CD4-positive, alpha-beta T cell treated with Interleukin-15 for 4 hours (primary cell): ENCODE measurements at regions not wholly inside any gene's neighbourhood (a gene's known extent, or its start where the extent isn't known, plus 50 kb on each side); places are given as distances from the start of the nearest gene placed in this dataset.

Source experiments
- DNase-seq: peaks from one replicate; pipeline ENCODE4 v3.0.0-alpha.2; 2020; ENCODE audit warnings: low spot score

DNA sequence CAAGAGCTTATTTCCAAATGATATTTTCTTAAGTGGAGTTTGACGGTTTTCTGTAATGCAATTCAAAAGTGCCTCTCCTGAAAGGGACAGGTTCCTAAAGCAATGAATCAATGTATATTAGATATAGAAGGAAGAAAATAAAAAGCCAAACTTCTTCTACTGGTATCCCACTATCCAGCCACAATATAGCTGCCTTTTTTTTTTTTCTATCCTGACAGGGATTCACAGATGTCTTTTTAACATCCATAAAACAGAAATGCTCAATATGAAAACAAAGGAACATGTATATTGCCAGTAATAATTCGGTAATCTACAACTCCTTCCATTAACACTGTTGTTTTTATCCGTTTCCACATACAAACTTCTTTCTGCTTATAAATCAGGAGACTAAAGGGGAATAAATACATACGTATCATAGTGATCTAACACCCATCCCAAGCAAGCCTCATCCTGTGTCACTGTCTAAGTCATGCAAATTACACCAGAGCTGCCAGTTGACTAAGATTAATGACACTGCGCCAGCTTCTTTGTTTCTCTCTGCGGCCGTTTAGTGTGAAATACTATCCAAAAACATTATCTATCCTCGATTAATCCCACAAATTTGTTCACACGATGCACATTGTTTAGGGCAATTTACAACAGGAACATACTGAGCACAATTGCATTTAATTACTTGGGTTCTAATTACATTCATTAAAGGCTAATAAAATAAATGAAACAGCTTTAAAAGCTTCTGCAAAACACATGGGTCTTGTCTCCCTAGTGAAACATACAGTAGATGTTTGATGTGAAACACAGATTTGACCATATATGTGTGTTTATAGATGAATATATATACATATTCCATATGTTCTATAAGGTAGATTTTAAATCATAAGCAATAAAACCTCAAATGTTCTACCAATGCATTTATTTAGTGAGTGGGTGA, 51.9 kb upstream of the CDIN1 start:
- no peak for DNase-seq

DNA sequence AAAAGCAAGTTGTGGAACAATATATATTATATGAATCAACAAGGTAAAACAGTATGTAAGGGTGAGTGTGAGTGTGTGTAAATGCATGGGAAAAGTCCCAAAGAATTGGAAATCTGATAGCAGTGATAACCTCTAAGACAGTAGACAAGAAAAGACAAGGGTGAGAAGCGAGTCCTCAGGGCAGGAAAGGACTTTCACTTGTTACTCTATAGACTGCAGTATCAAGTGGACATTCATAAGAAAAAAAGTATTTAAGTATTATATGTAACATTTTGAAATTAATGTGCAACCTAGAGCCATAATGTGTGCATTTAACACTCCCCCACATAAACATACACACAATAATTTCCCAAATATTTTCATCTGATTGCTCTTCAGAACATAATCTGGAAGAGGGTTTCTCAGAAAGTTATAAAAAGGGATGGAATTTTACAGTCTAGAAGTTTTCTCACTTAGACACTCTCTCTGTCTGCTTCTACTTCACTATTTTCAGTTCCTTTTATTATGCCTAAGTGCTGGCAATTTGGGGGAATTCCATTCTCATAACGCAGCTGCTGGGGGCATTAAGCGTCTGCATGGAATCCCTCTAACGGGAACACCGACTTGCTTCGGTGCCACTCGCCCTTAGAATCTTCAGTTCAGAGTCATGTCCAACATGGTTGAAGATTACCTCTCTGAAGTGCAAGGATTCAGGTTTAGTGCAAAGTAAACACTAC, 50.0 kb upstream of the CDIN1 start:
- DNase-seq, result no peak
